ENCODE measurements at regions not wholly inside any gene's neighbourhood (a gene's known extent, or its start where the extent isn't known, plus 50 kb on each side); places are given as distances from the start of the nearest gene placed in this dataset.

DNA sequence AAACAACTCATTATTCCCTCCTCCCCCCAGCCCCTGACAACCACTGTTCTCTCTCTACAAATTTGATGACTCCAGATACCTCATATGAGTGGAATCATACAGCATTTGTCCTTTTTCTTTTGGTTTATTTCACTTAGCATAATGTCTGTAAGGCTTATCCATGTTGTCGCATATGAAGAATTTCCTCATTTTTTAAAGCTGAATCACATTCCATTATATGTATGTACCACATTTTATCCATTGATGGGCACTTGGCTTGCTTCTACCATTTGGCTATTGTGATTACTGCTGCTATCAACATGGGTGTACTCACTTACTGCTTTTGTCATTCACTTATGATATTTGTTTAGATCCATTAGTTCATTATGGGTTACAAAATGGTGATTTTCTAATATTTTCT is 112.8 kb downstream of the BUB3 start:
- H4K91ac ChIP-seq (ENCODE audit: insufficient read length, low read depth, low read length), result no peak overlapping the region
- no peaks in the 10 kb centered on the region for H4K20me1 ChIP-seq (ENCODE audit: control insufficient read depth, insufficient read depth, insufficient read length)
- Mint-ChIP-seq H3K27ac (no peak overlapping the region), H3K36me3 (ENCODE audit: insufficient read depth in 1 of 3, low read depth in 3 of 3) (no peaks in the 10 kb centered on the region; a peak in 1 of 7 replicates), H3K27me3 (ENCODE audit: low read depth) (no peaks in the 10 kb centered on the region), H3K4me3 (no peak overlapping the region), H3K4me1 (peaks cover 0 to 4% of the 10 kb centered on the region in 2 experiments; a peak in 1 of 4 replicates), H3K9me3 (peaks cover 2 to 3% of the 10 kb centered on the region in 2 experiments; a peak in 2 of 5 replicates)
- H3K9me3 ChIP-seq (ENCODE audit: control insufficient read depth, low read depth, low read length), result no peaks in the 10 kb centered on the region
- H4K8ac ChIP-seq (replicated peaks; ENCODE audit: insufficient read length, low read depth, low read length), result no peak overlapping the region
- H3K27me3 ChIP-seq (ENCODE audit: insufficient read depth, low read length), result no peaks in the 10 kb centered on the region
- no peaks in the 10 kb centered on the region for H3K79me2 ChIP-seq (ENCODE audit: insufficient read depth, low read length)
- H2AK5ac ChIP-seq (ENCODE audit: insufficient read length, low read length), result no peak overlapping the region
- H2BK5ac ChIP-seq (ENCODE audit: insufficient read length, low read length), result no peak overlapping the region
- H3K4me2 ChIP-seq (ENCODE audit: insufficient read depth, insufficient read length, low read length), result no peak overlapping the region
- TF ChIP-seq, protein P1, sequence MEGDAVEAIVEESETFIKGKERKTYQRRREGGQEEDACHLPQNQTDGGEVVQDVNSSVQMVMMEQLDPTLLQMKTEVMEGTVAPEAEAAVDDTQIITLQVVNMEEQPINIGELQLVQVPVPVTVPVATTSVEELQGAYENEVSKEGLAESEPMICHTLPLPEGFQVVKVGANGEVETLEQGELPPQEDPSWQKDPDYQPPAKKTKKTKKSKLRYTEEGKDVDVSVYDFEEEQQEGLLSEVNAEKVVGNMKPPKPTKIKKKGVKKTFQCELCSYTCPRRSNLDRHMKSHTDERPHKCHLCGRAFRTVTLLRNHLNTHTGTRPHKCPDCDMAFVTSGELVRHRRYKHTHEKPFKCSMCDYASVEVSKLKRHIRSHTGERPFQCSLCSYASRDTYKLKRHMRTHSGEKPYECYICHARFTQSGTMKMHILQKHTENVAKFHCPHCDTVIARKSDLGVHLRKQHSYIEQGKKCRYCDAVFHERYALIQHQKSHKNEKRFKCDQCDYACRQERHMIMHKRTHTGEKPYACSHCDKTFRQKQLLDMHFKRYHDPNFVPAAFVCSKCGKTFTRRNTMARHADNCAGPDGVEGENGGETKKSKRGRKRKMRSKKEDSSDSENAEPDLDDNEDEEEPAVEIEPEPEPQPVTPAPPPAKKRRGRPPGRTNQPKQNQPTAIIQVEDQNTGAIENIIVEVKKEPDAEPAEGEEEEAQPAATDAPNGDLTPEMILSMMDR (conservative IDR thresholded peaks at IDR 0.05), result no peak
- H2AFZ ChIP-seq (ENCODE audit: low read length), result no peak overlapping the region
- no peak overlapping the region for H3K56ac ChIP-seq (ENCODE audit: insufficient read length, low read depth, low read length)
- H2BK12ac ChIP-seq (ENCODE audit: insufficient read length, low read depth, low read length), result no peak overlapping the region
- H3K4ac ChIP-seq (ENCODE audit: low read depth, low read length), result no peak overlapping the region
- H3K27ac ChIP-seq (ENCODE audit: insufficient read length, low read depth, low read length), result no peak overlapping the region
- no peak for DNase-seq
- H3K4me1 ChIP-seq (ENCODE audit: insufficient read depth, low read length), result 0 out of 2 replicates have a peak, but pooled peaks cover 2% of the 10 kb centered on the region
- H2BK20ac ChIP-seq (ENCODE audit: low read depth, low read length, poor library complexity, severe bottlenecking), result no peak overlapping the region
- H2BK120ac ChIP-seq (ENCODE audit: low read depth, low read length, poor library complexity, severe bottlenecking), result no peak overlapping the region
- H3K23me2 ChIP-seq (ENCODE audit: insufficient read length, low read depth, low read length, poor library complexity, severe bottlenecking), result no peaks in the 10 kb centered on the region
- no peak overlapping the region for H3K9ac ChIP-seq (ENCODE audit: extremely low read depth, insufficient read length, low read length)
- no CpG with 5 or more reads among the region's 1 CpG for WGBS (ENCODE audit: extremely low coverage, insufficient read length, low lambda C conversion rate)
- no peak overlapping the region for H3K14ac ChIP-seq (ENCODE audit: insufficient read depth, low read length)
- H3K23ac ChIP-seq (ENCODE audit: insufficient read length, low read depth, low read length), result no peak overlapping the region
- H2BK15ac ChIP-seq (ENCODE audit: low read depth, low read length), result no peak overlapping the region
- H3K79me1 ChIP-seq (ENCODE audit: insufficient read depth, low read depth, low read length, poor library complexity, severe bottlenecking), result no peaks in the 10 kb centered on the region
- H3K18ac ChIP-seq (ENCODE audit: insufficient read length, low read depth, low read length), result no peak overlapping the region
- no peak overlapping the region for H3T11ph ChIP-seq (ENCODE audit: low read length)
- H4K5ac ChIP-seq (ENCODE audit: insufficient read length, low read depth, low read length), result no peak overlapping the region

Measured in H9 (cell line).